ENCODE measurements at regions not wholly inside any gene's neighbourhood (a gene's known extent, or its start where the extent isn't known, plus 50 kb on each side); places are given as distances from the start of the nearest gene placed in this dataset.
A peak's percentile ranks its signal among the peaks of the same experiment; 100 is the strongest.
"Not testable (repeated sequence)": the region's sequence is repeated elsewhere in the genome, so short reads cannot be mapped to it uniquely, and the experiment has no call there.

DNA sequence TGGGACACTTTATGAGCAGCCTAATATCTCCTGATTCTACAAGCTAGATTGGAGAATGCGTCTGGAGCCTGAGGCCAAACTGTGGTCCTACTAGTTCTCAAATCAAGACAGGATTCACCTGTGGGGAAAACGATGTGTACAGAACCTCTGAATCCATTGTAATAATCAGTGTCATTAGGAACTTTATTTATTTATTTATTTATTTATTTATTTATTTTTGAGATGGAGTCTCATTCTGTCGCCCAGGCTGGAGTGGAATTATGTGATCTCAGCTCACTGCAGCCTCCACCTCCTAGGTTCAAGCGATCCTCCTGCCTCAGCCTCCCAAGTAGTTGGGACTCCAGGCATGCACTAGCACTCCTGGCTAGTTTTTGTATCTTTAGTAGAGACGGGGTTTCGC lies 52.6 kb upstream of the KIF26B start:
- DNase-seq (ENCODE audit: low spot score); ATAC-seq: not testable (repeated sequence)

DNA sequence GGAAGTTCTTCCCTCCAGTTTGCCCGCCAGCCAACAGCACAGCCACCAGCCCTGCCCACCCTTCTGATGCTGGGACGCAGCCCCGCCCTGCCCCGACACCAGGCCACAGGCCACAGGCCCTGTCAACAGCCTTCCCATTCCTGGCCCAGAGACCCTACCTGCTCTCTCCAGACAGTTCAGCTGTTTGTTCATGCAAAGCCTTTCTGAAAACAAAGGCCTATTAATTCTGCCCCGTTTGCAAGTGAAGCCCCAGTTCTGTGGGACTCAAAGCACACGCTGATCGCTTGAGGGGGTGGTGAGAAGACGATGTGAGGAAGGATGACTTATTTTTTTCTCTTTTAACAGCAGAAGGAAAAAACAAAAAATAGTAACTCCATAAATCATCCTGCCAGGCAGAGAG lies 55.4 kb upstream of the KIF26B start:
- ATAC-seq (no peak), DNase-seq (ENCODE audit: low spot score) (no peak)

DNA sequence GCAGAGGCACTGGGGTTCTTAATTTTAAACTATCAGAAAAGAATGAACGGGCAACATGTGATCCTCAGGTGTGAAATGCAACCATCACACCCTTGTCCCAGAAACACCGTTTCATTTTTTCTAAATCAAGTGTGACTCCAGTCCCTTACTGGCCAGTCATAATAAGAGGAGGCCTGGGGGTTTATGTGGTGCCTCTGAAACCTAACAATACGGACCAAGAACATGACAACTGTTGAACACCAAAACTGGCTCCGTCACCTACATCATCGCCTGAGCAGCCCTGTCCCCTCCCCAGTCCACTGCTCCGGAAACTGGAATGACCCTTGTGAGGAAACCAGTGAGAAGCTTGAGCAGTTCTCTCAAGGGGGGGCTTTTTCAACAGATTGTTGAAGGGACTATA lies 55.9 kb upstream of the KIF26B start:
- DNase-seq (ENCODE audit: low spot score) = no peak
- ATAC-seq = no peak

DNA sequence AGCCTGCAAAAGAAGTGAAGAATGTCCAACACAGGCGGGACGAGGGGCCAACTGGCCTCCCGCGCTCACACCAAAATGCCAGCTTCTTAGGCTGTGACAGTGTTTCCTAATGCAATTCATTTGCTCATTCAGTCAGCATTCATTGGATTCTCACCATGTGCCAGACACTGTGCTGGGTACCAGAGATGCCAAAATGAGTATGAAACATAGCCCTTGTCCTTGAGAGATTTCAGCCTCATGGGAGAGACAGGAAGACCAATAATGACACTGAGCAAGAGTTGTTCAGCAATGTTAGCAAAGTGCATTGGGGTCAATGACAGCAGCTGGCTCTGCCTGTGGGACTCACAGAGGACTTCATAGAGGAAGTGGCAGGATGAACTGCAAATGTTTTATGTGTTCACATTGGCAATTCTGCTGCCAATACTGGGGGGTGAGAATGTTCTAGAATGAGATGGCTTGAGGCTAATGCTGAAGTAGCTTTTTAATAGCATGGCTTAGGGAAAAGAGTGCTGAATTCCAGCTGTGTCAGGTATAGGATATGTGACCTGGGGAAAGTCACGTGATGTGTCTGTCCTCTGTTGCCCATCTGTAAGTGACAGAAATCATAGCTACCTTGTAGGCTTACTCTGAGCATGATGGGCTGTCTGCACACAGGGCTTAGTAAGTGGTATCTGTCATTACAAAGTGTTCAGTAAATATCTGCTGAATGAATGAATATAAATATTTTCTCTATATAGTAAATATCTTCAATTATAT lies 58.3 kb upstream of the KIF26B start:
- DNase-seq (ENCODE audit: low spot score) = no peak

DNA sequence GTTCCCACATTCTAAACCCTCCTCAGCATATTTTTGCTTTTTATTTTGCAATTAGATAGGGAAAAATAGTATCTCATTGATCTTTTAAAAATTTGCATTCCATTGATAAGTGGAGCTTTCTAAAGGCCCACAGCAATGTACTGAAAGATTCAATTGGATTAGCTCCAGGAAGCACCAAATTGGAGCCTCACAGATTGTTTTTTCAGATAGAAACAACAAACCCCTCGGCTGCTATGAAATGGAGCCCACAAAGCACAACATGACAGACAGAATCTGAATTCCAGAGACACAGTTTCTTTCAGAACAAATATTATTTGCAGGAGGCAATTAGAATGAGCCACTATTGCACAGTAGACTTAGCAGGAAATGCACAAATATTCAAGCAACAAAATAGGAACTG lies 58.9 kb upstream of the KIF26B start:
- DNase-seq (ENCODE audit: low spot score) (no peak), ATAC-seq (no peak)

More for the DNA sequence above, 58.3 kb upstream of the KIF26B start:
- peak; percentile 83 for ATAC-seq

DNA sequence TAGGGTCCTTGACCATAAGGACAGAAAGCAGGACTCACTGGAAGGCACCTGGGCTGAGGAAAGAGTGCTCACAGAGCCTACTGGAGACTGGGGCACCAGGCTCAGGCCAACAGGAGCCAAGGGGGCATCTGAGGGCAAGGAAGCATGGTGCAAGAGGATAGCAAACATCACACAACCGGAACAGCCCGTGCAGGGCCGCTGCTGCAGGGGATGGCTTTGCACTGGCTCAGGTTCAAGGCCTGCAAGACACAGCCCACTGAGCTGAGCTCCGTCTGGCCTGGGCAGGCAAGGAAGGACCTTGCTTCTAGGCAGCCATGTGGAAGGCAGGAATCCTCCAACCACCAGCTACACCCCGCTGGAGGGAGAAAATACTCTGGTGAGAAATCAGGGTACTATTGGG lies 59.8 kb upstream of the KIF26B start:
- DNase-seq (ENCODE audit: low spot score) = no peak
- peak; percentile 59 for ATAC-seq

DNA sequence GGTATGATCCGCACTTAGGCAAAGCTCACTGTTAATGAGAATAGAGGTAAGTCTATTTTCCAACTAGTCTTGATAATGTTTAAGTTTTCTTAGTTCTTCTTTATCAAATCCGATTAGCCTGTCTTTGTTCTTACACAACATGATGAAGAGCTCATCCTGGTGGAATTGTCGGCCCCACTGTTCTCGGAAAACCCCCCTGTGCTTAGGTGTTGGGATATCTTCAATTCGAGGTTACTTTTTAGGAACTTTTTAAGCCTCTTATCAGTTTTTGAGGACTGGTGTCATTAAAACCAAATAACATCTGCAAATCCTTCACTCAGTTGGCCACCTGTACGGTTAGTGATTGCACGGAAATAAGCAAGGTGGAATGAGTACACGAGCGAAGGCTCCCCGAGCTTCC lies 60.7 kb upstream of the KIF26B start:
- no peak for ATAC-seq
- no peak for DNase-seq (ENCODE audit: low spot score)

DNA sequence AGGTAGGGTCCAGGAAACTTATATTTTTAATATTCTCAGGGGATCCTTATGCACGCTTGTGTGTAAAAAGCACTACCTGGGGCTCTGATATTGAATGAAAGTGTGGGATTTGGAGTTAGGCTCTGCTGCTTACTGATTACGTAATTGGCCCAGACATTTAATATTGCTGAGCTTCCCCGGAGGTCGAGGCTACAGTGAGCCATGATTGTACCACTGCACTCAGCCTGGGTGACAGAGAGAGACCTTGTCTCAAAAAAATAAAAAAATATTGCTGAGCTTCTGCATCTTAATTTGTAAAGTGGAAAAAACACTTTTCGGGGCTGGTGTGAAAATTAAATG lies 62.2 kb upstream of the KIF26B start:
- no peak for ATAC-seq
- DNase-seq (ENCODE audit: low spot score) = no peak

DNA sequence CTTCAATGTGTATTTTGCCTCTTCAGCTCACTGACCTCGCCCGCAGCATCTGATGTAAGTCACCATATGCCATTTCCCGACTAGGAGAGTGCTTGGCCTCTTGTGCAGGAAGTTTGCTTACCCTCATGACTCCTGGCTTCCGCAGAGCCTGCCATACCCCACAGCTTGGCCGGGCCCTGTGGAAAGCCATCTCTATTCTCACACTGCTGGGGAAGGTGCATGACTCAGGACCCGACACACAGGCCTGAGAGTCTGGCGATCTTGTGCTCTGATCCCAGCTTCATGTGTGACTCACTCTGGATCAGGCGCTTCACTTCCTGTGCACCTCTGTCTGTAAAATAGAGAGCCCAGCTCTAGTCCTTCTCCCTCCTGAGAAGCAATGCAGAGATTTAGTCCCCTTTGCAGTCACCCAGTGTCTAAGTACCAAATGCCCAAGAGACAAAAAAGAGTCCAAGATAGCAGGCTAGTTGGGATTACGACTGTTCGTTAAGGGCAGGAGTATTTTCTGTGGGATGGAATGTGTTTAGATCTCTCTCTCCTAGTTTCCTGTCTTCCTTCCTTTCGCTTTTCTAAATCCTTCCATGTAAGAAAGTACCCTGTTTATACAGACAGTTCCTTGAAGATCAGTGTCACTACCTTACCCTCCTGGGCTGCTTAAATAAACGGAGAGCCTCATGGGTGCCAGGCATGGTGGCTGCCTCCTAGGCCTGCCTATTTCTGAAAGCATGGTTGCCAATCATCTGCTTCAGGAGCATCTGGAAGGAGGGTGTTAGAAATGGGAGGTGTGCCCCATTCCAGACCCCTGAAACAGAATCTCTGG lies 62.8 kb upstream of the KIF26B start:
- DNase-seq (ENCODE audit: low spot score) (no peak), ATAC-seq (peak; percentile 52)

DNA sequence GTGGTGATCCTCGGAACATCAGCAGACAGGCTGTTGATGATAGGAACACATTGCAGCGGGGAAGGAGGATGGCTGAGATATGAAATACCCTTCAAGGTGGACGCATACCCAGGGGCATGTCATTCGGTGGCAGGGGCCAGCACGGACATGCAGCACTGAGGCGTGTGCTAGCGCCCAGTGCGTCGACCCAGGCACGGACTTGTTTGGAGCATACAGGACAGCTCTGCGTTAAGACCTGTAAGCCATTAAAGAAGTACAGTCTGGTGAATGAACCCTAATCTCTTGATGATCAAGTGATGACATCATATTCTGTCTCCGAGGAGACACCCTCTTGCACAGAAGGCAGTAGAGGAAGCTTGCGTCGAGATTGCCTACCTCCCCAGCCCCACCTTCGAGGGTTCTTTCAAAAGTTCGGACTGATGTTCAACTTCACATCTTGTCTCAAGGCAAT lies 63.6 kb upstream of the KIF26B start:
- DNase-seq (ENCODE audit: low spot score) (no peak), ATAC-seq (no peak)

DNA sequence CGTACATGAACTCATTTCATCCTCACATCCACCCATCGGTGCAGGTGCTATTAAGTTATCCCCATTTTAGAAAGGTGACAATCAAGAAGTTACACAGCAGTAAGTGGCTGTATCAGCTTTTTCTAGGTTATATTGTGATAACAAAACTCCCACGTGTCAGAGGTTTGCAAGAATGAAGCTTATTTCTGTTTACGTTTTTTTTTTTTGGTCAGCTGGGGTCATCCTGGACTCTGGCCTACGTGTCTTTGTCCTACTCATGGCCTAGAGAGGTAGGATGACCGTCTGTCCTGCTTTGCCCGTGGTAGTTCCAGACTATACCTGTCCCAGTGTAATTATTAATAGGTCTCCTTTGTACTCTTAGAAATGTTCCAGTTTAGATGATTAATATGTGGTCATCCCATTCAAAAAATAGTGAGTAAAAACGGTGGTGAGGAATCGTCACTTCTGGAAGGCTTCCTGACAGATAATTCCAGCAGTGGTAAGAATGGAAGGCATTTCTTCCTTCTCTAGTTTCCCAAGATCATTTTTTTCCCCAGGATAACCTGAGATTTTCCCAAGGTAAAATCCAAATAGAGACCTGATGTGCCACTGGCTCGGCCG lies 64.2 kb upstream of the KIF26B start:
- no peak for ATAC-seq
- DNase-seq (ENCODE audit: low spot score) = no peak

DNA sequence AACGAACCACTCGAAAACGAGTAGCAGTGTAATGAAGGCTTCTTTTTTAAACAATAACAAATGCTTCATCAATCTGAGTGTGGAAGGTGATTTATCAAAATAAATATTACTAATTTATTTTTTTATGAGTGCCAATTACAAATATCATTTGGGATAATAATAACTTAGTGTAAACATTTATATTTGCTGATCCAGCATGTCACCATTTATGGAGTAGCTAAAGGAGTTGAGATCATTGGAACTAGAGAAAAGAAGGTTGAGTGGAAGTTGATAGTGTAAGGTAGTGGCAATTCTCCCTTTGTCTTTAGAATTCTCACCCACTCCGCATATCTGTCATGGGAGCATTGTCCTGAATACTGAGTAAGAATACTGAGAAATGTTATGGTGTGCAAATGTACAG lies 67.1 kb upstream of the KIF26B start:
- ATAC-seq = no peak
- no peak for DNase-seq (ENCODE audit: low spot score)

DNA sequence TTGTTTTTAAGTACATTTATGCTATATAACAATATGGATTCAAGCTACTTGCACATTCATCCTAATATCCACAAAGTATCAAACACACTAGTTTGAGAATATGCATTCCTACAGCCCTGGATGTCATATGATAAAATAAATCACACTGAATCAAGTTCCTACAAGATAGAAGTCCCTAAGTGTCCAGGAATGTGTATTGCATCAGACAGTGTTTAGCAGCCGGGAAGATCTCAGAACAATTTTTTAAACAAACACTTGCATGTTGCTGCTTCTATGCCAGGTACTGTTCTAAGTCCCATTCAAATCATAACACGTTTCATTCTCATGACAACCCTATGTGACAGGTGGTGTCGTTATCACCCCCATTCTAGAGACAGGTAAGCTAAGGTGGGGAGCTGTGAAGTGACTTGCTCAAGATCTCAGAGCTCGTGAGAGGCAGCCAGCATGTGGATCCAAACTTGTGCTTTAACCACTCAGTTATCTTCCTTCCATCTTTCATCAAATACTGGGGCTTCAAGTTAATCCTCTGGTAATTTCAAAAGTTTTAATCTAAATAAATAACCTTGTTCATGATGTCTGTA lies 68.3 kb upstream of the KIF26B start:
- ATAC-seq = no peak
- DNase-seq (ENCODE audit: low spot score) = no peak

DNA sequence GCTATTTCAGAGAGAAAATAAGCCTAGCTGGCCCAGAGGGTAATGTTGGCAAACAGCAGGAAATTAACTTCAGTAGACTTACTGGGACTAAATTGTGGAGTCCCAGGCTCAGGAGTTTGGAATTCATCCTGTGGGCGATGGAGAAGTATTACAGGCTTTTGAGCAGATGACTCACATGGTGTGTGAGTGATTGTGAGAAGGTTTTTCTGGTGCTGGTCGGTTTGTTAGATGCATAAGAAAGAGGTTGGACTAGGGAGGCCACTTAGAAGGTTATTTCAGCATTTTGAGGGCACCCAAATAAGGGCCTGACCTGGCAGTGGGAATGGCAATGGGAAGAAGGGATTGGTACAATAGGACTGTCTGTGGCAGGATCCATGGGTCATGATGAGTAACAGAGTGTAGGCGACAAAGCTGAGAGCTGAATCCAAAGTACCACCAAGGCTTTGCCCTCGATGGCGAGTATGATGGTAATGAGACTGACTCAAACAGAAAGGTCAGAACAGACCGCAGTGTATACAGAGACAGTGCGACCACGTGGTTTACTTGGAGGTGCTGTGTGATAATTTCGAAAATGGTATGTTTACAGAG lies 69.2 kb upstream of the KIF26B start:
- ATAC-seq (no peak), DNase-seq (ENCODE audit: low spot score) (no peak)

DNA sequence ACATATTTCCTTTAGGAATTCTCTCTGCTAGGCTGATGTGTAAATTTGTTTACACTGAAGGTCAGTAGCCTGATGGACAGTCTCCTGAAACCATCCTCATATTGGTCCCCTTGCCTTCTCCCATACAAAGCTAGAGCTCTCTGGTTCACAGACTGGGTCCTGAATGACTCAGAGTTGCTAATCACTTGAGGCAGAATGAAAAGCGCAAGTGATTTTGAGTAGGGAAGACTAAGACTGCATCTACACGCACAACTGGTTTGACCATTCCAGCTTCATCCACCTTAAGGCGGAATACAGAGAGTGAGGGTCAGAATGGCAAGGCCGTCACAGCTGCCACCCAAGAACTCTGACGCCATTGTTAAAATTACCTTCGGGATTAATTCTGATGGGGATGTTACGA lies 70.2 kb upstream of the KIF26B start:
- DNase-seq (ENCODE audit: low spot score) (no peak), ATAC-seq (no peak)

DNA sequence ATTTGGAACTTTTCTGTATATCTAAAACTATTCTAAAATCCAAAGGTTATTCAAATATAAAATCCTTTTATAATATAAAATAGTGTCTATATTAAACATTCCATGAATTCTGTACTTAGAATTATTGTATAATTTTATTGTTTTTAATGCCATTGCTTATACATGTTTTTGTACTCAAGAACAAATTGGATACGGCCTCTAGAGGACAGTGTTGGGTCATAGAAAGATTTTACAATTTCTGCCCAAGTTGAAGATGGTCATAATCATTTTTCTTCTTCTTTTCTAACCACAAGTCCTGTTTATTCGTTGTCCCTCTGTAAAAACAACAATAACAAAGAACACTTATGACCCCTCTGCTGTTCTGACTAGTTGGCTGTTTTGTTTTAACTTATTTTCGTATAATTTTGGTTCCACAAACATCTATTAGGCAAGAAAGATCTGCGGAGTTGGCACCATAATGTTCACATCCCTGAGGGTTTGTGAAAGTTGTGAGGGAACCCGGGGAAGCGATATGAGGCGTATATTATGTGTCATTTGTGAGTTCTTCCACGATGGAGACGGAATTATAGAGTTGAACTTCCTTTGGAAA lies 75.7 kb upstream of the KIF26B start:
- ATAC-seq (peak; percentile 51), DNase-seq (ENCODE audit: low spot score) (no peak)

DNA sequence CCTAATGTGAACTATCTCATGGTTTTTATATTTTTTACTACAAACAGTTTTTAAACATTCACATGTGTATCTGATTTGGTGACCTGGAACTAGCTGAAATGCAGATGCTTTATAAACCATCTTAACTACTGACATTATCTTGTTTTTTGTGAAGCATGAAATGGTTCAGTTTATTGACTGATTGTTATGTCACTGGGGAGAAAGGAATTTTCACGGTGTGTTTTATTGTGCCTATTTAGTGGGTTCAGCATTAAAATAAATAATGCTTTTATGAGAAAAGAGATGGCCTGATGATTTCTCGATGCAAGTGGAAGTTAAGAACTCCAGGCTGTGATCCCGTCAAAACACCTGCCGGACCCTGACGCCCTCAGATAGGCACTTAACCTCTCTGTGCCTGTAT lies 79.9 kb upstream of the KIF26B start:
- ATAC-seq = no peak

DNA sequence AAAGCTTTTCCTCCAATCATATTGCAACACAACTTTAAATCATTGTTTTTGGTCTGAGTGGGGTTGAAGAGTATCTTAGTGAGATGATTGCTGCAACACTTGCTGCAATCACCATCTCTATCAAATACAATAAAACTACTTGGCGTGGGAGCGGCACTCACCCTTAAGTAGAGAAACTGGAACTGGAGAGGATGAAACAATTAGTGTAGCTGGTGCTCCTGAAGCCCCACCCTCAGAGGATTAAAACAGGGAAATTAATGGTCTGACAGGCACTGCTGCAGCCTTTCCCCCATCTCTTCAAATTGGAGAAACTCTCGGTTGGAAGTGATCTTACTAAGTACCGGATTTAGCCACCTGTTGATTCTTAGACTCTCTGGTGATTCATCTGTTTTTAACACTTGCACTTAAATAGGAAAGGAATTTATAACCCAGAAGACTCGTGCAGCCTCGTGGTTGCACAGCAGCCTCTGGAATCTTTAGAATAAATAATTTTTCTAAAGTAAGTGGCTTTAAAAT lies 80.5 kb upstream of the KIF26B start:
- ATAC-seq = no peak
- no peak for DNase-seq (ENCODE audit: low spot score)

More for the DNA sequence above, 79.9 kb upstream of the KIF26B start:
- DNase-seq (ENCODE audit: low spot score) = no peak

DNA sequence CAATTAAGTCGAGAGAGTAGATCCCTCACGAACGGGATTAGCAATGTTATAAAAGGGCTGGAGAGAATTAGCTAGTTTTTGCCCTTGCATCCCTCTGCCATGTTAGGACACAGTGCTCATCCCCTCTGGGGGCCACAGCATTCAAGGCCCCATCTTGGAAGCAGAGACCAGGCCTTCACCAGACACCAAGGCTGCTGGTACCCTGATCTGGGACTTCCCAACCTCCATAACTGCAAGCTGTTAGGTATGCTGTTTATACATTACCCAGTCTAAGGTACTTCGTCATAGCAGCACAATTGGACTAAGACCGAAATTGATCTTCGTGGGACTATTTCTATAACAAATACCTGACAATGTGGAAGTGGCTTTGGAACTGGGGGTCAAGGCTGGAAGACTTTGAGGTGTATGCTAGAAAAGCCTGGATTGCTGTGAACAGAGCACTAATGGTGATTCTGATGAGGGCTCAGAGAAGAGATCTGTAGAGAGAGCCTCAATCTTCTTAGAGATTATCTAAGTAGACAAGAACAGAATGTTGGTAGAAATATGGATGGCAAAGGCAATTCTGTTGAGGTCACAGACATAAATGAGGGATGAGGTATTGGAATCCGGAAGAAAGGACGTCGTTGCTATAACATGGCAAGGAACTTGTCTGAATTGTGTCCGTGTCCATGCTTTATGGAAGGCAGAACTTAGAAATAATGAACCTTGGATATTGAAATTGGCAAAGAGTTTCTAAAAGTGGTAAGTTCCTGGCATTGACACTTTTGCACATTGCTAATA lies 83.8 kb upstream of the KIF26B start:
- DNase-seq (ENCODE audit: low spot score) (no peak), ATAC-seq (no peak)

DNA sequence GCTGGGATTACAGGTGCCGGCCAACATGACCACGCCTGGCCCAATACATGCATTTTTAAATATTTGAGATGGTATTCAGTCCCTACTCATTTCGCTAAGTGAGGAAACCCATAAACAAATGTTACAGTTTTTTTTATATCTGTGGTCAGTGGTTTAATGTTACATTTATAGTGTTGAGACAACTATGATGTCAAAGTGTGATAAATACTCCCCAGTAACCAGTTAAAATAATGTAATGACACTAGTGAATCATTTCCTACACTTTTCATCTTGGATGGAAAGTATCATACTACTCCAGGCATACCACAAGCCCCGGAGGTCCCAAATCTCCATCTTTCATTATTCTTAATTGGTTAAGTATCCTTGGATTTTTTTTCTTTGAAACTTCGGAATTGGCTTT lies 87.5 kb upstream of the KIF26B start:
- ATAC-seq (no peak), DNase-seq (ENCODE audit: low spot score) (no peak)

Measured in left lobe of liver (tissue), 2 donors.